Glutamatergic neuron (in vitro differentiated cells): ENCODE measurements at regions not wholly inside any gene's neighbourhood (a gene's known extent, or its start where the extent isn't known, plus 50 kb on each side); places are given as distances from the start of the nearest gene placed in this dataset.

ENCODE experiments used
- DNase-seq: peaks from one replicate; pipeline ENCODE4 v3.0.0; 2022
- H3K27ac Mint-ChIP-seq: one replicate; pipeline ENCODE4 v1.8.0; 2020; ENCODE audit warnings: mild to moderate bottlenecking, mixed read lengths, inconsistent platforms; ENCODE audit not compliant: unreplicated experiment
- H3K27me3 Mint-ChIP-seq: one replicate; pipeline ENCODE4 v1.8.0; 2020; ENCODE audit warnings: mild to moderate bottlenecking, moderate library complexity, mixed read lengths, inconsistent platforms; ENCODE audit not compliant: unreplicated experiment
- H3K36me3 Mint-ChIP-seq: one replicate; pipeline ENCODE4 v1.8.0; 2020; ENCODE audit warnings: mild to moderate bottlenecking, mixed read lengths, inconsistent platforms; ENCODE audit not compliant: unreplicated experiment
- H3K4me1 Mint-ChIP-seq: one replicate; pipeline ENCODE4 v1.8.0; 2020; ENCODE audit warnings: mild to moderate bottlenecking, low read depth, mixed read lengths, inconsistent platforms; ENCODE audit not compliant: unreplicated experiment
- H3K4me3 Mint-ChIP-seq: one replicate; pipeline ENCODE4 v1.8.0; 2020; ENCODE audit warnings: mild to moderate bottlenecking, mixed read lengths, inconsistent platforms; ENCODE audit not compliant: unreplicated experiment
- H3K9me3 Mint-ChIP-seq: one replicate; pipeline ENCODE4 v1.8.0; 2020; ENCODE audit warnings: mild to moderate bottlenecking, moderate library complexity, mixed read lengths, inconsistent platforms; ENCODE audit not compliant: unreplicated experiment
- CTCF ChIP-seq: fragments of 200-600 bp; sonication (generic); IDR thresholded peaks from one replicate; pipeline ENCODE4 v1.5.0; 2021; ENCODE audit not compliant: partially characterized antibody, unreplicated experiment

GRCh38 chr9:118928722-118929121, 440.5 kb downstream of the BRINP1 start:
- no peak overlapping the region for H3K27ac Mint-ChIP-seq
- DNase-seq = no peak

GRCh38 chr9:118929287-118929686, 439.9 kb downstream of the BRINP1 start:
- no peak for TF ChIP-seq CTCF
- Mint-ChIP-seq H3K4me1 (no peaks in the 10 kb centered on the region), H3K4me3 (no peak overlapping the region), H3K36me3 (no peaks in the 10 kb centered on the region), H3K9me3 (no peaks in the 10 kb centered on the region), H3K27ac (no peak overlapping the region), H3K27me3 (no peaks in the 10 kb centered on the region)
- no peak for DNase-seq

More at GRCh38 chr9:118928722-118929121, 440.5 kb downstream of the BRINP1 start:
- Mint-ChIP-seq H3K4me3 (no peak overlapping the region), H3K36me3 (no peaks in the 10 kb centered on the region), H3K4me1 (no peaks in the 10 kb centered on the region), H3K27me3 (no peaks in the 10 kb centered on the region), H3K9me3 (no peaks in the 10 kb centered on the region)
- TF ChIP-seq CTCF = no peak

GRCh38 chr9:118931941-118932340, 437.3 kb downstream of the BRINP1 start:
- DNase-seq = no peak
- no peaks in the 10 kb centered on the region for H3K9me3 Mint-ChIP-seq
- H3K4me1 Mint-ChIP-seq = no peaks in the 10 kb centered on the region
- no peak overlapping the region for H3K27ac Mint-ChIP-seq
- H3K36me3 Mint-ChIP-seq = no peaks in the 10 kb centered on the region
- no peak overlapping the region for H3K4me3 Mint-ChIP-seq
- no peak for TF ChIP-seq CTCF
- H3K27me3 Mint-ChIP-seq = no peaks in the 10 kb centered on the region

- Mint-ChIP-seq H3K36me3 (no peaks in the 10 kb centered on the region), H3K4me3 (no peak overlapping the region), H3K27me3 (no peaks in the 10 kb centered on the region), H3K9me3 (no peaks in the 10 kb centered on the region), H3K27ac (no peak overlapping the region), H3K4me1 (no peaks in the 10 kb centered on the region)
- TF ChIP-seq CTCF = no peak
- DNase-seq = no peak
Measured at GRCh38 chr9:118938581-118938980, 430.7 kb downstream of the BRINP1 start.

GRCh38 chr9:118940473-118940872, 428.8 kb downstream of the BRINP1 start:
- no peak for TF ChIP-seq CTCF
- no peaks in the 10 kb centered on the region for H3K9me3 Mint-ChIP-seq
- H3K4me1 Mint-ChIP-seq = no peaks in the 10 kb centered on the region
- no peaks in the 10 kb centered on the region for H3K36me3 Mint-ChIP-seq
- H3K27ac Mint-ChIP-seq = no peak overlapping the region
- H3K4me3 Mint-ChIP-seq = no peak overlapping the region
- no peaks in the 10 kb centered on the region for H3K27me3 Mint-ChIP-seq
- DNase-seq = no peak
